Stimulated activated CD8-positive, alpha-beta memory T cell treated with anti-CD3 and anti-CD28 coated beads, Interleukin-15, amount 100 ng/mL, for 4 hours (primary cell): ENCODE measurements at regions not wholly inside any gene's neighbourhood (a gene's known extent, or its start where the extent isn't known, plus 50 kb on each side); places are given as distances from the start of the nearest gene placed in this dataset.
A peak's percentile ranks its signal among the peaks of the same experiment; 100 is the strongest.

Experiments used
- DNase-seq, 2 donors: peaks; one replicate each; pipeline ENCODE4 v3.0.0-alpha.2; 2020; ENCODE audit warnings: low read depth in 2 of 2

DNA sequence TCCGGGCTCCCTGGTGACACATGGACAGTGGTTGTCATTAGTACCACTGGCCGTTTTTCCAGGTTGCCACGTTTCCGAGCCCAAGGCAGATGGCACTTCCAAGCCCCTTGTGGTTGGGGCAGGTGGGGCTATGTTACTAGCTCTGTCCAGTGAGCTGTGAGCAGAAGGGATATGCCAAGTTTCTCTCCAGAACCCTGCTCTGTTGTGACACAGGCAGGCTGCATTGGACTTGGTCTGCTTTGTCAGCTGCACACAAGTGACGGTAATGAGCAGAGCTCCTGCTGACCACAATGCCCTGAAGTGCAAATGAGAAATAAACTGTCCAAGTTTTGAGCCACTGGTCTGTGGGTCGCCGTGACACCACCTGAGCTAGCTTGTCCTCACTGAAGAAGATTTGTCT is 118.8 kb downstream of the GYPC start:
- DNase-seq: no peak

DNA sequence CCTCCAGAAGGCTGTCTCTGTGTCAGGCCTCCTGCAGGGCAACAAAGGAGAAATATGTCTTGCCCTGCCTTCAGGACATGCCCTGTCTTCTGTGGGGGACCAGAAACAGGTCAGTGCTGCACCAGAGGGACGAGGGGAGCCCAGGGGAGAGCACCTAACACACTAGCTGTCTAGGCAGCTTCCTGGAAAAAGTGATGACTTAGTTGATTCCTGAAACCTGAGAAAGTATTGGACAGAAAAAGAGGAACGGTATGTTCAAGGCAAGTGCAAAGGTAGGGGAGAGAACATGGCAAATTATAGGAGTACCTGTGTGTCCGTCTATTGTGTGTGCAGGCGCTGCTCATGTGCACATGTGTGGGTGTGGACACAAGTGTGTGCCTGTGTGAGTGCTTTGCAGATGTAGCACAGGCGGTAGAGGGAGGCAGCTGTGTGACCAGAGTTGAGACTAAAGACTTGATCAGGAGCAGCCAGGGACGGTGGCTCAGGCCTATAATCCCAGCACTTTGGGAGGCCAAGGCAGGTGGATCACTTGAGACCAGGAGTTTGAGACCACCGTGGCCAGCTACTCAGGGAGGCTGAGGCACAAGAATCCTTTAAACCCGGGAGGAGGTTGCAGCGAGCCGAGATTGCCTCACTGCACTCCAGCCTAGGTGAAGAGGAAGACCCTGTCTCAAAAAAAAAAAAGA is 119.5 kb downstream of the GYPC start:
- no peak for DNase-seq

DNA sequence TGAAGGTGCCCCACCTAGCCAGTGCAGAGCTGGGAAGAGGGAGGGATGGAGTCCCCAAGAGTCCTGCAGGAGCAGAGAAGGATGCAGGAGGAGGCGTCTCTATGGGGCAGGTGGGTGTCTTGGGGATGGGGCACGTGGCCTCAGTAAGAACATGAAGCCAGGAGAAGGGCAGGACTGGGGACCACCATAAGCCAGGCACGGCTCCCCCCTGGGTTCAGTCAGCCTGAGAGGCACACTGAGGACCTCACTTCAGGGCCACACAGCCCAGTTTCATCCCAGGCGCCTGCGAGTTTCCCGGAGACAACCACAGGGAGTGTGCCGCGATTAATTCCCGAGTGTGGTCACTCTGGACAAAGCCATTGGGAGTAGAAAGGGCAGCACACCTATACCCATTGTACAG is 120.3 kb downstream of the GYPC start:
- DNase-seq: no peak

DNA sequence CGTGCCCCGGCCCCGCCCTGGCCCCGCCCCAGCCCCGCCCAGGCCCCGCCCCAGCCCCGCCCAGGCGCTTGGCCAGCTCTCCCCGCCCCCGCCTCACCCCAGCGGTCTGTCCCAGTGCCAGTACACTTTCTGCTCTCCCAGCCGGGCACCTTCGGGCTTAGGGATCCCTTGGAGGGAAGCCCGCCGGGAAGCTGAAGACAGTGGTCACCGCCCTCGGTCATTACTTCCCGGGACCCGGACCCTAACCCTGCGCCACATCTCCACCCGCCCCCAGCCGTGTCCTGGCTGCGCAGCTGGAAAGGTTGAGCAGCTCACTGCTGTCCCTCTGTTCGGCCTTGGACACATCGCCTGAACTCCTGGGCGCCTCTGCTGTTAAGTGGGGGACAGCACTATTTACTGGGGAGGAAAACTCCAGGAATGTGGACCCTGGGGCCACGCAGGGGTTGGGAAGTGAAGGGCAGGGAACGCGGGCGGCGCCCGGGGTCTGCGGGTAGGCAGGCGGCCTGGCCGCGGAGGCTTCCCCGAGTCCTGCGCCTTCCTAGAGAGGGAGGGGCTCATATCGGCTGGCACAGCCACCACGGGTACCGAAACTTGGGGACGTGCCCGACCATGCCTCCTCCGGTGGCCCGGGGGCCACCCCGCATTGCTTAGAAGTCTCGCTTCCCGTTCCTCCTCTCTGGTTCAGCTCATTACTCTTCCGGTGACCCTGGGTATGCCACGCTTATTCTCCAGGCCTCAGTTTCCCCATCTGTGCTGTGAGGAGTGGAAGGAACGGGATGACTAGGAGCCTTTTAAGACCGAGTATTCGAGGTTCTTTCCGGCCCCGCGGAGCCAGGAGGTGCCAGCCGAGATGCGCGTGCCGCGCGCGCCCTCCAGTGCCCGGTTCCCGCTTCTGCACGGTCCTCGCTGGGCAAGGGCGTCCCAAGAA is 121.0 kb downstream of the GYPC start:
- peak; percentile 57 to 59 for DNase-seq

DNA sequence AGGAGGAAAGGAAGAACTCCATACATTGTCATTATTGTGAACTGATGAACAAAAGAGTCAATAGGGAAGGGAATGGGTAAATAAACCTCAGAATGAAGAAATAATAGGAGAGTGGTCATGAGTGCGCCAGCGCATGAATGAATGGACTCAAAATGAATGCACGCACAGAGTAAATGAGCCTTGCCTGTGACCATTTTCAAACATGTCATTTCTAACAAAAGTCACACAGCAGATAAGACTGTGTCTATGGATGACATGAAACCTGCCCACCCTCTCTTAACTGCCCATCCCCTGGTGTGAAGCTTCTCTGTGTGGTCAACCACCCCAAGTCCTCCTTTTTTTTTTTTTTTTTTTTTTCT is 121.1 kb upstream of the TEX51 start:
- DNase-seq: no peak

DNA sequence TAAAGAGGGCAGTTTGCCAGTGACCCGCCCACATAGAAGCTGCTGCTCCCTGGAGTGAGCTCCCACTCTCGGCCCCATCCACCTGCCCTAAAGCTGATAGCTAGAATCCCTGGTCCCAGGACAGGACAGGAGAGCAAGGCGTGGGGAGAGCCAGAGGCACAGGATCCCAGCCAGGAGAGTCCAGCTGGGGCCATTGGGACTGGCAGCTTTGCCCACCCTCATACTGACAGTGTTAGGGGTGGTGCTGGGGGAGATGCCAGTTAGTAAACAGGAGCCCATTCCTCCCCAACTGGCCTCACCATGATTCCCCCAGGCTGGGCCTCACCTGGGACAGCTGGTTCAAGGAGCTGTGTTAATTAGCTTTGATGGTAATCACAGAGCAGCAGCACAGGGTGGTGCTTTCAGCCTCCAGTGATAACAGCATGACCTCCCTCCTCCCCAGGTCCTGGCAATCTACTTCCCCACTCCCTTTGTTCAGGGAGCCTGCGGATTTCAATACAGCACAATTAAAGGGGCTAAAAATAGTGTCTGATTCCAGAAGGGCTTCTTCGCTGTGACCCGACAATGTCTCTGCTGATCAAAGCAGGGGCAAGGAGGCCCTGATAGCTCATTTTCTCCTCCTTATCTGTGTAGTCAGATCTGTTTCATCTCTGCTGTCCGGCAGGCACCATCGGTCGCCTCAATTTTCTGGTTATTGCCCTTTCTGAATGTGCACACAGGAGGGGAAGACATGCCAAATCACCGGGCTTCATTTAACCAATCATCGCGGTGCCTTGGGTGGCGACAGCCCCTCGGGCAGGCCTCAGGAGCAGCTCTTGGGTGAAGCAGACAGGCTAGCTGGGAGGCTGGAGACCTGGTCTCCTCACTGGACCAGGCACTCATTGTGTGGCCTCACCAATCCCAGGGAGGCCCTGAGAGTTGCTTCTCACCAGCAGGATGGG is 119.9 kb upstream of the TEX51 start:
- DNase-seq: no peak

DNA sequence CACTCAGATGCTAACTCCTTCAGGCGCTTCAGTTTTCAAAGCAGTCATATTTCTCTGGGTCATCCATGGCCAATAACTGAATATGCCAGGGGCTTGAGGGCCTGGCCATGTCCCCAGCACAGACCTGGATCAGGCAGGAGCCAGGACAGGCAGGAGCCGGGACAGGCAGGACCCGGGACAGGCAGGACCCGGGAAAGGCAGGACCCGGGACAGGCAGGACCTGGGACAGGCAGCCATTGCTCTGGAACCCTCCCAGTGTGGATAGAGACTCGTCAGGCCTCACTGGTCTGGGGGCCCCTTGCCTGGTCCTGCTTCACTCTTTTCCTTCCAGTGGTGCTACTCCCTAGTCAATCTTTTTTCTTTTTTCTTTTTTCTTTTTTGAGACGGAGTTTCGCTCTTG is 117.5 kb upstream of the TEX51 start:
- no peak for DNase-seq

DNA sequence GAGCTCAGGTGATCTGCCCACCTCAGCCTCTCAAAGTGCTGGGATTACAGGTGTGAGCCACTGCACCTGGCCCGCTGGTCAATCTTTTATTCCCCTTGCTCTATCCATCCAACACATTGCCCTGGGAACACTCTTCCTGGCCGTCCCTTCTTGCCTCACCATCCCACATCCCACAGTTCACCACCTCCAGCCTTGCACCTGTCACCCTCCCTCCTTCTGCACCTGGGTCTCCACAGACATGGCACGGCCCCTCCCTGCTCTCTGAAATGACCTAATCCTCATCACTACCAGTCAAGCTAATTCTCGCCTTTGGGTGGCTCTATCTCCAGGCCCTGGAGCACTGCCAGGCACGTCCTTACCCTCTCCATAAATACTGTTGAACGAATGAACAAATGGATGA is 116.9 kb upstream of the TEX51 start:
- no peak for DNase-seq

DNA sequence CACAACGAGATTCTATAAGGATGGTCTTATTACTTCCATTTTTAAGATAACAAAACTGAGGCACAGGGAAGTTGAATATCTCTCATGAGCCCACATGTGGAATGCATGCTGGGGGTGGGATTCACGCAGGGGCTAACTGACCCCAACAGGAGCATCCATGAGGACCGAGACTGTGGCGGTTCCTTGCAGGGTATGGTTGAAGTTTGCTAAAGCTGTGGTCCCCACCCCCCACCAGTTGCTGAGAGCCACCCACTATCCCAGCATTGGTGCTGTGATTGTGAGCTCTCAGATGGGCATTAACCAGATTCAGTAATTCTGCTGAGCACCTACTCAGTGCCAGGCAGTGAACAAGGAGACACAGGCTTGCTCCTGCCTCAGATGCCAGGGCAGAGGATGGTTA is 116.0 kb upstream of the TEX51 start:
- DNase-seq: no peak

DNA sequence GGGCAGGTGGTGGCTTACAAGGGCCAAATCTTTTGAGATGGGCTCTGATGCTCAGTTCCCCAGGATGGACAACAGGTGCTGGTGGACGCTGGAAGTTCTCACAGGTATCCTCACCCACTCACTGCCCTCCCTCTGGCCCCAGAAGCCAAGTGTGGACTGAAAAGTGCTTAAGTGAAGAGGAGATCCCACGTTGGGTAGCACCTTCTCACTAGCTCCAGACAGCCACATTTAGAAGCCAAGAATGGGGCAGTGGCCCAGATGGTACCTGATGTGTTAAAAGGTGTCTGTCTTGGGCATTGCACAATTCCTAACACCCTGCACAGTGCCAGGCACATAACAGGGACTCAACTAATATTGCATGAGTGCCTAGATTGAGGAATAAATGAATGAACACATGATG is 115.3 kb upstream of the TEX51 start:
- DNase-seq: no peak

DNA sequence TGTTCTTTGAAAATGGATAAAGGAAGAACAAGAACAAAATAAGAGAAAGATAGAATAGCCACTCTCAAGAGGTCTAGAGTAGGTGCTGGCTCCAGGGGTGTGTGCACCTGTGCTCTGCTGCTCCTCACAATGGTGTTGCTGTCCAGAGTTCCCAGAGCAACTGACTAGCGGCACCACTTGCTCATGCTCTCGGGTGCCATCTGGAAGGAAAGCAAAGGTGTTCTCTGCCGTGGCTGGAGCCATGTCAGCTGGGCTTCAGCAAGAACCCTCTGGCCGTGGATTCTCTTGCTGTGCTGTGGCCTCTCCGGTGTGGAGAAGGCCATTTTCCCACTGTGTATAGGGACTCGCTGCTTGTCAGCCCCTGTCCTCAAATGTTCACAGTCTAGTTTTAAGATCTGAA is 114.6 kb upstream of the TEX51 start:
- DNase-seq: no peak

DNA sequence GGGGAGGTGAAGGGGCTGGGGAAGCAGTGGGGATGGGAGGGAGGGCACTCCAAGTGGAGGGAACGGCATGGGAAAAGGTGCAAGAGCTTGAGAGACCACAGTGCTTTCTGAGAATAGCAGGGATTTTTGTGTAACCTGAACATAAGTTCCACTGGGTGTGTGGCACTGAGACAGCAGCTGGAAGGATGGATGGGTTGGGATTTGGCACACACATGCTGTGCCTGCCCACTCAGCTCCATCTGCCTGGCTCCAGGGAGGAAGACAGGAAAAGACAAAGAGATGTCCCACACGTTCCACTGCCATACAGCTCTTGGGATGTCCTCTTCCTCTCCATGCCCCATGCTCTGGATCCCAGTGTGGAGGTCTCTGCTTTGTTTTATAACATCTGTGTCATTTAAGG is 114.1 kb upstream of the TEX51 start:
- no peak for DNase-seq

DNA sequence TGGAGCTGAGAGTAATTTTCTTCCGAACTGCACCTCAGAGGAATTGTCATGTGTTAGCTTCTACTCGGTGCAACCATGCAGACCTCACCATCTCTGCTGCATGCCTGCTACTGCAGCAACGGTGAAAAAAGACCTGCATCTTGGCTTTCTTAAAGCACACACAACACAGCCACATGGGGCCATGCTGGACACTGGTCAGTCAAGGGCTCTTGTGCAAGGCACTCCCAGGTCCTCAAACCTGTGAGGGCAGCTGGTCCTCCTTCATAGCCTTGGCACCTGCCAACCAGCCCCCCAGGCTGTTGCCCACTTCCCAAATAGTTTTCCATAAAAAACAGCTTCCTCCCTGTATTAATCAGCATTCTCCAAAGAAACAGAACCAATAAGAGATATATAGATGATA is 113.5 kb upstream of the TEX51 start:
- no peak for DNase-seq

DNA sequence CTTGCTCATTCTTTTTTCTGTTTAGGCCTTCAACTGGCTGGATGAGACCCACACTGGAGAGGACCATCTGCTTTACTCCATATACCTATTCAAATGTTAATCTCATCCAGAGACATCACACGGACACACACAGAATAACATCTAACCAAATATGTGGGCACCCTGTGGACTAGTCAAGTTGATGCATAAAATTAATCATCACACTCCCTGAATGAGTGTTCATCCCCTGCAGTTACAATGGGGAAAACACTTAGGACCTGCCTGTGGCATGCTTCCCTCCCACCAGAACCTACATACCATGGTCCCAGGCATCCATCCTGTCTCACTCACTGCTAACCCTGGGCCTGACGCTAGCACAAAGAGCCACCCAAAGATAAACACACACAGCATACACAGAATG is 112.8 kb upstream of the TEX51 start:
- DNase-seq: no peak

DNA sequence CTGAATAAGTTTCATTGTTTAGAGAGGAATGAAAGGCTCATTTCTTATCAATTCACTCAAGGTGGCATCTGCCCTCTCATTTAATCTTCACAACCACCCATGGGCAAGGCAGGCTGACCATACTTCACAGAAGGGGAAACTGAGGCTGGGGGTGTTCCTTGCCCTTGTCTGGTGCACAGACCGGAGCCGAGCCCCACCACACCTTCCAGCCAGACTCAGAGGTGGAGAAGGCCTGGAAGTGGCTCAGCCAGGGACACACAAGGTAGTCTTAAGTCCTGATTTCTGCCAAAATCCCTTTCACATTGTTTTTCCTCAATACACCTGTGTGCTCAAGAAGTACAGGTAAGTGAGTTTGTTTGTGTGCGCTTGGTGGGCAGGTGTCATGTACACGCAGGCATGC is 111.9 kb upstream of the TEX51 start:
- DNase-seq: no peak

DNA sequence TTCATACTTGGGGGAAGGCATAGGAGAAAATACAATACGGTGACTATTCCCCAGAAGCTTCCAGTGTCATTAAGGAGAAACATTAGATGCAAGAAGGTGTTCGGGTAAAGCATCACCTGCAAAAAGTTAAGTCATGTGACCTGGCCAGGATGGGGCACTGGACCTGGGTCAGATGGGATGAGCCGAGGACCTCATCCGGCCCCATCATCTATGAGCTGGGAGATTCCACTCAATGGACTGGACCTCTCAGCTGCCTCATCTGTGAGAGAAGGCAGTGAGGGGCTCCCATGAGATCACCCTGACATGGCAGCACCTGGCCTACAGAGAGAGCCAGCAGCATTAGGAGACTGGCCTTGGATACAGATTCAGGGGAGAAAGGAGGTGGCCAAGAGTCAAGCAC is 111.4 kb upstream of the TEX51 start:
- no peak for DNase-seq

DNA sequence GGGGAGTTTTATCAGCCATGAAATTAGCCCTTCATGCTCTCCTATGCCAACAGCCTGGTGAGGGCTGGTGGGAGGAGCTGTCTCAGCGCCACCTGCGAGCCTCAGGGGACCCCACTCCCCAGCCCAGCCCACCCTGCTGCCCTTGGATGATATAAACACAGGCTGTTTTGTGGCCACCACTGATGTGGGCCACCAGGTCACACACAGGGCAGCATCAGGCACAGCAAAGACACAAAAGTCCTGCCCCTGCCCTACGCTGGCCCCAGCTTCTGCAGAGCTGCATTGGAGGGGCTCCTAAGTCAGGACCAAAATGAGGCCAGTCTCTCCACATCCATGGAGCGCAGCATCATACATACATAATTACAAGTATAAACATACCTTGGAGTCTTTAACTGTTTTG is 110.6 kb upstream of the TEX51 start:
- DNase-seq: no peak

DNA sequence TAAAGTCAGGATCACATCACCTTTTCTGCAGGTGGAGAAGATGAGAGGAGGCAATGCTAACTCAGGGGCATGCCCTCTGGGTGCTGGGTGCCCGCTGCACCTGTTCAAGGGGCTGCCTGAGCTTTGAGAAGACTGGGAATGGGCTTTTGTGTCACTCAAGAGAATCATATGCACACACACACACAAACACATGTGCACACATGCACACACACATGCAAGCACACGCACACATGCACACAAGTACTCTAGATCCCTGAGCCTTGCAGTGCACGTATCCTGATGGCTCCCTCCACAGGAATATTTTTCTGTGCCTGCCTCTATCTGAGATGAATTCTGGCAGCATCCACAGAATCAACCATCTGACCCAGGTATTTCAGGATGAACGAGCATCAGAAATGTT is 110.0 kb upstream of the TEX51 start:
- DNase-seq: no peak

DNA sequence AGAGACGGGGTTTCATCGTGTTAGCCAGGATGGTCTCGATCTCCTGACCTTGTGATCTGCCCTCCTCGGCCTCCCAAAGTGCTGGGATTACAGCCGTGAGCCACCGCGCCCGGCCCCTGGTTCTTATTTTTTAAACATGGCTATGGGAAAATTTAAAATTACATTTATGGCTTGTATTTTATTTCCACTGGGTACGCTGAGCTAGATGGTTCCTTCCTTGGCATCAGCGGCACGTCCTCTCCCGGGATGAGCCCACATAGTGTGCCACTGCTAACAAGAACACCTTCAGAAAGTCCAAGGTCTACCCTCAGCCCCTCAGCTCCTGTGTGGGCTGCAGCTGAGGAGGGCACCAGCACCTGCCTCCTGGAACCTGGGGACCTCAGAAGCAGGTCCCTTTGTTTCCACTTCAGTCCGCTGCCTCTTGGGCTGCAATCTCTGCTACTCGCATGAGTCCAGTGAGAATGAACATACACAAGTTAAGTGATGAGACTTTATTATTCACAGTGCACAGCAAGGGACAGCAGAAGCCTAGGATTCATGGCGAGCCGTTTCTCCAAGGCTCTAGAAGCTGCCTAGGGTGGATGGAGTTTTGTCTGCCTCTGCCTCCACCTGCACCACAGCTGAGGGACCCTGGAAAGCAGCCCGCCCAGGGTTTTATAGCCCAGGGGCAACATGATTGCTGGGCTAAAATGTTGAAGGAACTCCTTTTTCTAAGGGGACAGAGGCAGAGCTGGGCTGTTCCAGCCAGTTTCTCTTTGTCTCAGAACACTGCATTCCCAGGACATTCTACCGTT is 107.5 kb upstream of the TEX51 start:
- no peak for DNase-seq

DNA sequence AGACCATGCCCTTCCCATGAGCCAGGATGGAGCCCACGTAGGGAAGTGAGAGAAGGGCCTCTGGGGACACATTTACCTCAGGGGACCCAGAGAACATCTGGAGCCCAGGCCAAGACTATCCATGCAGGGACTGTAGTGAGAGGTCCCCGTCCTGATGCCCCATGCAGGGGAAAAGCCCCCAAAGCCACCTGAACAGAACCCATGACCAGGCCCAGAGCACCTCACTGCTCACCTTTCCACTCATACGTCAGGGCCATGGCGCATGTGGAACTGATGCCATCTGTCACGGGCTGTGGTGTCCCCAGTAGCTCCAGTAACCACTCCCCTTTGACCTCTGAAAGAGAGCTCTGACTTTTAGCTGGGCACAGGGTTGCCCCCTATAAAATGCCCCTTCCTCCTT is 106.5 kb upstream of the TEX51 start:
- no peak for DNase-seq

DNA sequence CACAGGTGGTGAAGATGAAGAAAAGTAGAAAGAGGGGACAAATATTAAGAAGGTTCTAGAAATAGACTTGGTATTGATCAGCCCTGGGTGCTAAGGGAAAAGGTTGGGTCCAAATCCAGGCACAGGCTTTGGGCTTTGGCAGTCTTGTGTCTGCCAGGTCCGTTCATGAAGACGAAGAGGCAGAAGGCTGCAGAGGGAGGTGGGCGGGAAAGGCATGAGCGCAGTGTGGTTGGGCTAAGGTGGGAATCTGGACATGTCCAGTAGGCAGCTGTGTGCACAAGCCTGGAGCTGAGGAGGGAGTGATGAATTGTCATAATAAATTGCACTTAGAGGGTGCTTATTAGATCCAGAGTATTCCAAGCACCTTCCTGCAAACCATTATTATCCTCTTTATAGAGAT is 105.7 kb upstream of the TEX51 start:
- DNase-seq: no peak
